Heart left ventricle (tissue), 13 donors: ENCODE measurements at regions not wholly inside any gene's neighbourhood (a gene's known extent, or its start where the extent isn't known, plus 50 kb on each side); places are given as distances from the start of the nearest gene placed in this dataset.

Source experiments
- CTCF ChIP-seq, 12 donors: fragments of 200-600 bp; sonication (generic) in 4 of 12; IDR thresholded peaks; one replicate each; pipeline versions ENCODE4 v1.5.0 to v1.8.0; 2018 to 2022; ENCODE audit warnings: antibody characterized with exemption in 12 of 12, mild to moderate bottlenecking in 5 of 12
- POLR2A ChIP-seq, 2 donors: fragments of 450-650 bp; IDR thresholded peaks; one replicate each; pipeline ENCODE4 v1.6.1; 2017; ENCODE audit warnings: antibody characterized with exemption in 2 of 2, mild to moderate bottlenecking in 2 of 2, moderate library complexity in 2 of 2
- donor health status: ischemic (EF 13 %, LVEDD 7.1; RV severe dilation, severe dysfunction).
- donor health status: DM: no; HTN: yes; CAD: no.
- donor health status: DM: no; HTN: no; CAD: no.
- donor health status: ischemic (EF 25% LVEDD 6.9; RV normal size, moderate dysfunction).
- donor health status: ischemic (EF 25% LVEDD 5.7; RV mildly dilated, moderate dysfunction).
- donor health status: ischemic (EF 35%, LVEDD 5.7; RV mildly dilated, moderate dysfunction).
- donor health status: nonischemic (EF 11% LVEDD 7.7; RV severe dilation, severe dysfunction).
- donor health status: DM: yes; HTN: yes; CAD: no.
- donor health status: PGD.
- donor health status: ischemic (EF 29% LVEDD 5.4; RV normal size, mild dysfunction).
- donor health status: nonischemic (EF 23%, LVEDD 6.1; RV moderate dilation, normal function).

GRCh38 chr7:92992932-92993331 lies 124.8 kb downstream of the SAMD9 start:
- TF ChIP-seq POLR2A (IDR thresholded peaks at IDR 0.05) (no peak), CTCF (IDR thresholded peaks at IDR 0.05) (no peak)
